HUES6 (cell line): ENCODE measurements at regions not wholly inside any gene's neighbourhood (a gene's known extent, or its start where the extent isn't known, plus 50 kb on each side); places are given as distances from the start of the nearest gene placed in this dataset.
"Not testable (repeated sequence)": the region's sequence is repeated elsewhere in the genome, so short reads cannot be mapped to it uniquely, and the experiment has no call there.

Experiments
- H3K27ac ChIP-seq: 2 replicates; pipeline ENCODE4 v1.7.0; 2013; ENCODE audit warnings: low read depth, mild to moderate bottlenecking, low read length, inconsistent platforms
- H3K27me3 ChIP-seq: 2 replicates; pipeline ENCODE4 v1.6.1; 2013; ENCODE audit warnings: low read length; ENCODE audit not compliant: control insufficient read depth, insufficient read depth
- H3K36me3 ChIP-seq: 2 replicates; pipeline ENCODE4 v1.6.1; 2013; ENCODE audit warnings: low read length; ENCODE audit not compliant: control insufficient read depth, insufficient read depth
- H3K4me1 ChIP-seq: 2 replicates; pipeline ENCODE4 v1.6.1; 2013; ENCODE audit warnings: low read length; ENCODE audit not compliant: control insufficient read depth, insufficient read depth
- H3K4me3 ChIP-seq: 2 replicates; pipeline ENCODE4 v1.5.1; 2013; ENCODE audit warnings: low read depth, low read length
- H3K9ac ChIP-seq: one replicate; pipeline ENCODE4 v1.6.1; 2013; ENCODE audit warnings: mild to moderate bottlenecking, low read length
- H3K9me3 ChIP-seq: 2 replicates; pipeline ENCODE4 v1.6.1; 2013; ENCODE audit warnings: low read depth, low read length; ENCODE audit not compliant: control insufficient read depth, insufficient read depth

GRCh38 chr20:54736421-54736820 lies 261.0 kb downstream of the DOK5 start:
- Histone ChIP-seq H3K9me3 (no peaks in the 10 kb centered on the region), H3K4me3 (no peak overlapping the region), H3K4me1 (no peaks in the 10 kb centered on the region), H3K36me3 (no peaks in the 10 kb centered on the region), H3K9ac (no peak overlapping the region), H3K27ac (no peak overlapping the region), H3K27me3 (no peaks in the 10 kb centered on the region)

GRCh38 chr20:54733687-54734086 lies 258.3 kb downstream of the DOK5 start:
- H3K36me3 ChIP-seq = no peaks in the 10 kb centered on the region
- no peaks in the 10 kb centered on the region for H3K9me3 ChIP-seq
- H3K9ac ChIP-seq = no peak overlapping the region
- H3K27me3 ChIP-seq = no peaks in the 10 kb centered on the region
- no peak overlapping the region for H3K27ac ChIP-seq
- no peaks in the 10 kb centered on the region for H3K4me1 ChIP-seq
- H3K4me3 ChIP-seq = no peak overlapping the region

DNA sequence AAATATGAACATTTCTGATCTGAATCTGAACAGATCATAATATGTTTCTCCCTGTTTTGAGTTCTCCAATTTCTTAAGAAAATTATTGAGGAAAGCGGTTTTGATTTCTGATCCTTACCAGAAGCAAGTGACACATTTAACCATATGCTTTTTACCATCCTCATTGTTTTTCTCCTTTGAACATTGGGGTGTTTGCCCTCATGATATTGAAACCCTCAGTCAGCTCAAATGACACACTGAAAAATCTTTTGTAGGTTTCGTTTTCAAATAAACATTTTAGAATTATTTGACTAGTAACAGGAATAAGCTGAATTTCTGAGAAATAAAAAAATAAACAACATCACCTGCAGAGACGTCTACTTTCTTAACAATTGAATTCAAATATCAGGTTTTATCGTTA lies 252.1 kb downstream of the DOK5 start:
- H3K9me3 ChIP-seq = peaks cover 3% of the 10 kb centered on the region; the same call in 1 of the 2 replicates
- peaks cover 3% of the 10 kb centered on the region; the same call in 1 of the 2 replicates for H3K4me1 ChIP-seq
- no peak overlapping the region for H3K4me3 ChIP-seq
- H3K36me3 ChIP-seq = no peaks in the 10 kb centered on the region
- no peak overlapping the region for H3K27ac ChIP-seq
- H3K9ac ChIP-seq = no peak overlapping the region
- no peaks in the 10 kb centered on the region for H3K27me3 ChIP-seq

GRCh38 chr20:54726687-54727300 lies 251.4 kb downstream of the DOK5 start:
- peaks cover 4% of the 10 kb centered on the region; the same call in 1 of the 2 replicates for H3K4me1 ChIP-seq
- no peak overlapping the region for H3K9ac ChIP-seq
- no peak overlapping the region for H3K27ac ChIP-seq
- H3K27me3 ChIP-seq = no peaks in the 10 kb centered on the region
- H3K9me3 ChIP-seq = peaks cover 3% of the 10 kb centered on the region; the same call in 1 of the 2 replicates
- no peak overlapping the region for H3K4me3 ChIP-seq
- H3K36me3 ChIP-seq = no peaks in the 10 kb centered on the region

- H3K9me3 ChIP-seq, H3K27me3 ChIP-seq, H3K36me3 ChIP-seq, H3K9ac ChIP-seq, H3K27ac ChIP-seq, H3K4me3 ChIP-seq, H3K4me1 ChIP-seq: not testable (repeated sequence)
Observed at GRCh38 chr20:54725266-54725665, 249.9 kb downstream of the DOK5 start.

GRCh38 chr20:54723723-54724122 lies 248.3 kb downstream of the DOK5 start:
- Histone ChIP-seq H3K27ac (no peak overlapping the region), H3K4me3 (no peak overlapping the region), H3K27me3 (no peaks in the 10 kb centered on the region), H3K36me3 (no peaks in the 10 kb centered on the region), H3K4me1 (peaks cover 7% of the 10 kb centered on the region; the same call in 1 of the 2 replicates), H3K9ac (no peak overlapping the region), H3K9me3 (peaks cover 3% of the 10 kb centered on the region; the same call in 1 of the 2 replicates)

DNA sequence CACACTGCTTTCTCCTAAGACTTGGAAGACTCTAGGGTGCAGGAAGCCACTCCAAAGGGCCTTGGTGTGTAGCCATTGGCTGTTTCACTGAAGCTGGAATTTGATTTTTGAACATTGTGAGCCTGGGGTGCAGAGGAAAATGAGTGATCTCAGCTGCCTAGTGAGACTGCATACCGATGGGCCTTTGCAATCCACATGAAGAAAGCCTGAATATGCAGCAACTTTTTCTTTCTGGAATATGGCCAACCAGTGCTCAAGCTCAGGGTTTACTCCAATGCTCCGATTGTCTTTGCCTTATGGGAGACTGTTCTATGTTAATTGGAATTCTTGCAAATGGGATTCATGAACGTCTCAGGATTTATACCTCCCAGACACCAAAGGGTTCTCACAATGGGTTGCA lies 242.6 kb downstream of the DOK5 start:
- Histone ChIP-seq H3K36me3 (no peaks in the 10 kb centered on the region), H3K27ac (no peak overlapping the region), H3K27me3 (no peaks in the 10 kb centered on the region), H3K9me3 (no peaks in the 10 kb centered on the region), H3K4me3 (no peak overlapping the region), H3K9ac (no peak overlapping the region), H3K4me1 (peaks cover 4% of the 10 kb centered on the region; the same call in 1 of the 2 replicates)

DNA sequence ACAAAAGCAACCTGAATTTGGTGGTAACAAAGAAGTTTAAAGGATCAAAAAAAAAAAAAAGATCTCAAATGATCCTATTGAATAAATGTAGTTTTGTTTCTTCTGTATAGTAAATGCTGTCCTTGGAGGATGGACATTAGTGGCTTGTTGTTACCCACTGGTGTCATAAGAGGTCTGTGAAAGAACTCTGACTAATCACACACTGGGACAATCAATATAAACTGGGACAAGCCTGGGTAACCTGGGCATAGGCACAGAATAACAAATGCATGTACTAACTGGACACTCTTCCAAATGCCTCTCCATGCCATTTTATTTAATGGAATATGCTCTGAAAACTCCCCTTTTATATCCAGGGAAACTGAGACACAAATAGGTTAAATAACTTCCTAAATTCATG lies 241.4 kb downstream of the DOK5 start:
- Histone ChIP-seq H3K4me3 (no peak overlapping the region), H3K4me1 (peaks cover 2% of the 10 kb centered on the region; the same call in 1 of the 2 replicates), H3K27me3 (no peaks in the 10 kb centered on the region), H3K9me3 (no peaks in the 10 kb centered on the region), H3K36me3 (no peaks in the 10 kb centered on the region), H3K9ac (no peak overlapping the region), H3K27ac (no peak overlapping the region)

GRCh38 chr20:54716174-54716747 lies 240.9 kb downstream of the DOK5 start:
- Histone ChIP-seq H3K9me3 (no peaks in the 10 kb centered on the region), H3K27ac (no peak overlapping the region), H3K4me1 (no peaks in the 10 kb centered on the region; the same call in 1 of the 2 replicates), H3K4me3 (no peak overlapping the region), H3K27me3 (no peaks in the 10 kb centered on the region), H3K36me3 (no peaks in the 10 kb centered on the region), H3K9ac (no peak overlapping the region)

DNA sequence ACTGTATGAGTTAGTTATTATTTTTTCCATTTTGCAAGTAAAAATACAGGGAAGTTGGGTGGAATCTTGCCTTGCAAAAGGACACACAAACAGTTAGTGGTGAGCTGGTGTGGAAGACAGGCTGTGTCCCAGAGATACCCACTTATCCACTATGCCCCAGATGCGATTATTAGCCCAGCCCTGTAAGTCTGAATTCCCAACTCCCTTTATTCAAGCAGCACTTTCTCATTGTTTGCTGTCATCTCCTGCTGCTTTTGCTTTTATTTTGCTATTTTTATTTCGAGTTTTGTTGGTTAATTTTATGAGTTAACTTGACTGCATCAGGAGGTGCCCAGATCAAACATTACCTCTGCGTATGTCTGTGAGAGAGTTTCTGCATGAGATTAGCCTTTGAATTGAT lies 239.4 kb downstream of the DOK5 start:
- Histone ChIP-seq H3K4me3 (no peak overlapping the region), H3K4me1 (no peaks in the 10 kb centered on the region; the same call in 1 of the 2 replicates), H3K27ac (no peak overlapping the region), H3K9ac (no peak overlapping the region), H3K9me3 (no peaks in the 10 kb centered on the region), H3K27me3 (no peaks in the 10 kb centered on the region), H3K36me3 (no peaks in the 10 kb centered on the region)

DNA sequence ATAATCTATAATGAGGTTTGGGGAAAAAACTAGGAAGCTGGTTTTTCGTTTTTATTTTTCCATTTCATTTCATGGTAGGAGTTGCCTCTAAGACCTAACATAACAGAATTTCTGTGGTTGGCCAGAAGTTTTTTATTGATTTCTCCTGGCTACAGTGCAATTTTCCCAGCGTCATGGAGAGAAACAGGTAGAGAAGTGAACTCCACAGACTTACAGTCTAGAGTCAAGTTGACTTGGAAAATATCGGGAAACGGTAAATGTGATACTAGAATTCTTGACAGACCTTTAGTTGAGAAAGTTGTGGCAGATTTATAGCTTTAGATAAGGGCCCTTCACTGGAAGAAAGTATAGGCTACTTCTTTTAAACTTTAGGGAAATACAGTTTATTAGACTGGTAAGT lies 238.3 kb downstream of the DOK5 start:
- H3K36me3 ChIP-seq = no peaks in the 10 kb centered on the region
- H3K27me3 ChIP-seq = no peaks in the 10 kb centered on the region
- H3K4me1 ChIP-seq = no peaks in the 10 kb centered on the region; the same call in 1 of the 2 replicates
- H3K27ac ChIP-seq = no peak overlapping the region
- H3K9me3 ChIP-seq = no peaks in the 10 kb centered on the region
- H3K4me3 ChIP-seq = no peak overlapping the region
- H3K9ac ChIP-seq = no peak overlapping the region
